ENCODE measurements at regions not wholly inside any gene's neighbourhood (a gene's known extent, or its start where the extent isn't known, plus 50 kb on each side); places are given as distances from the start of the nearest gene placed in this dataset.

- TF ChIP-seq, protein P1, sequence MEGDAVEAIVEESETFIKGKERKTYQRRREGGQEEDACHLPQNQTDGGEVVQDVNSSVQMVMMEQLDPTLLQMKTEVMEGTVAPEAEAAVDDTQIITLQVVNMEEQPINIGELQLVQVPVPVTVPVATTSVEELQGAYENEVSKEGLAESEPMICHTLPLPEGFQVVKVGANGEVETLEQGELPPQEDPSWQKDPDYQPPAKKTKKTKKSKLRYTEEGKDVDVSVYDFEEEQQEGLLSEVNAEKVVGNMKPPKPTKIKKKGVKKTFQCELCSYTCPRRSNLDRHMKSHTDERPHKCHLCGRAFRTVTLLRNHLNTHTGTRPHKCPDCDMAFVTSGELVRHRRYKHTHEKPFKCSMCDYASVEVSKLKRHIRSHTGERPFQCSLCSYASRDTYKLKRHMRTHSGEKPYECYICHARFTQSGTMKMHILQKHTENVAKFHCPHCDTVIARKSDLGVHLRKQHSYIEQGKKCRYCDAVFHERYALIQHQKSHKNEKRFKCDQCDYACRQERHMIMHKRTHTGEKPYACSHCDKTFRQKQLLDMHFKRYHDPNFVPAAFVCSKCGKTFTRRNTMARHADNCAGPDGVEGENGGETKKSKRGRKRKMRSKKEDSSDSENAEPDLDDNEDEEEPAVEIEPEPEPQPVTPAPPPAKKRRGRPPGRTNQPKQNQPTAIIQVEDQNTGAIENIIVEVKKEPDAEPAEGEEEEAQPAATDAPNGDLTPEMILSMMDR (IDR thresholded peaks at IDR 0.05), result no peak
- no peak for TF ChIP-seq POLR2A (IDR thresholded peaks at IDR 0.05)
These were observed 150.2 kb upstream of the POU2AF2 start for GRCh38 chr11:111095327-111095726.

All from testis (tissue), 2 donors.